Thyroid gland (tissue), 4 donors: ENCODE measurements at regions not wholly inside any gene's neighbourhood (a gene's known extent, or its start where the extent isn't known, plus 50 kb on each side); places are given as distances from the start of the nearest gene placed in this dataset.
A peak's percentile ranks its signal among the peaks of the same experiment; 100 is the strongest.

Source experiments
- DNase-seq, 2 donors: peaks; one replicate each; pipeline ENCODE4 v3.0.0-alpha.2; 2019
- H3K27ac ChIP-seq, 3 donors: fragments of 200-600 bp; sonication (generic); 1 replicate in 2 of 3; 2 replicates in 1 of 3; pipeline ENCODE4 v1.5.1; 2016 to 2019; ENCODE audit warnings: mild to moderate bottlenecking in 1 of 3, moderate library complexity in 1 of 3
- H3K27me3 ChIP-seq: fragments of 200-600 bp; sonication (generic); one replicate; pipeline ENCODE4 v1.5.1; 2019
- H3K36me3 ChIP-seq, 2 donors: fragments of 200-600 bp; sonication (generic); one replicate each; pipeline ENCODE4 v1.5.1; 2016 to 2019
- H3K4me1 ChIP-seq, 2 donors: fragments of 200-600 bp; sonication (generic); one replicate each; pipeline ENCODE4 v1.5.1; 2017 to 2019
- H3K4me3 ChIP-seq, 3 donors: fragments of 200-600 bp; sonication (generic); replicated peaks in 1 of 3; 1 replicate in 2 of 3; 2 replicates in 1 of 3; pipeline ENCODE4 v1.5.1; 2016; ENCODE audit warnings: mild to moderate bottlenecking in 1 of 3
- H3K9me3 ChIP-seq: fragments of 200-600 bp; sonication (generic); one replicate; pipeline ENCODE4 v1.5.1; 2017
- POLR2A ChIP-seq, 2 donors: fragments of 450-650 bp; IDR thresholded peaks; one replicate each; pipeline ENCODE4 v1.6.1; 2017; ENCODE audit warnings: antibody characterized with exemption in 2 of 2, mild to moderate bottlenecking in 2 of 2, moderate library complexity in 1 of 2
- WGBS, 2 donors: methylation state at CpG; one replicate each; pipeline ENCODE4 v1.1.5; 2017; 5-methylcytosine and 5-hydroxymethylcytosine counted together
- intact Hi-C: fragments of 100-400 bp; cut with DNase I; formaldehyde crosslinking; loops from one replicate; pipeline ENCODE4 v1.15.1; 2023
- TF ChIP-seq, protein P1 (sequence below), 6 experiments: fragments of 200-600 bp in 3 of 6; fragments of 450-650 bp in 3 of 6; sonication (generic) in 3 of 6; IDR thresholded peaks; one replicate each; pipeline ENCODE4 v1.5.1; 2016 to 2019; ENCODE audit warnings: antibody characterized with exemption in 6 of 6, mild to moderate bottlenecking in 2 of 6, inconsistent platforms in 1 of 6, moderate library complexity in 1 of 6

DNA sequence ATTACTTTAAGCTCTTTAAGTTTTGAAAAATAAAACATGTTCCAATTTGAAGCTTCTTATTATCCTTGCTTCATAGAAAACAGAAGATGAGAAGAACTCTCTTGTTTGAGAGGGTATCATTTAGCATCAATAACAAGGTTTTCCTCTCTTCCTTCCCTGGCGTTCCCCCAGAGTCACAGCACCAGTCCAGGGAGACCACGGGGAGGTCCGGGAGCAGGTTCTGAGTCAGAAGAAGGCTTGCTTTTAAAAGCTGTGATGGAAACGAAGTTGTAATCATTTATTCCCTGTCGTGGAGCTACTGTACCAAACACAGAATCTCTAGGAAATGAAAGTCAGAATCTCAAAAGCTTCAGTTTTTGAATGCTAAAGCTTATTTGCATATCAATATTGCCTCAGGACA is 174.0 kb upstream of the LSM14A start:
- WGBS, 2 donors, result 34 to 40% methylated on average over 5 of the region's 5 CpGs
- TF ChIP-seq, protein P1, sequence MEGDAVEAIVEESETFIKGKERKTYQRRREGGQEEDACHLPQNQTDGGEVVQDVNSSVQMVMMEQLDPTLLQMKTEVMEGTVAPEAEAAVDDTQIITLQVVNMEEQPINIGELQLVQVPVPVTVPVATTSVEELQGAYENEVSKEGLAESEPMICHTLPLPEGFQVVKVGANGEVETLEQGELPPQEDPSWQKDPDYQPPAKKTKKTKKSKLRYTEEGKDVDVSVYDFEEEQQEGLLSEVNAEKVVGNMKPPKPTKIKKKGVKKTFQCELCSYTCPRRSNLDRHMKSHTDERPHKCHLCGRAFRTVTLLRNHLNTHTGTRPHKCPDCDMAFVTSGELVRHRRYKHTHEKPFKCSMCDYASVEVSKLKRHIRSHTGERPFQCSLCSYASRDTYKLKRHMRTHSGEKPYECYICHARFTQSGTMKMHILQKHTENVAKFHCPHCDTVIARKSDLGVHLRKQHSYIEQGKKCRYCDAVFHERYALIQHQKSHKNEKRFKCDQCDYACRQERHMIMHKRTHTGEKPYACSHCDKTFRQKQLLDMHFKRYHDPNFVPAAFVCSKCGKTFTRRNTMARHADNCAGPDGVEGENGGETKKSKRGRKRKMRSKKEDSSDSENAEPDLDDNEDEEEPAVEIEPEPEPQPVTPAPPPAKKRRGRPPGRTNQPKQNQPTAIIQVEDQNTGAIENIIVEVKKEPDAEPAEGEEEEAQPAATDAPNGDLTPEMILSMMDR (IDR thresholded peaks at IDR 0.05), result no peak
- no peak for TF ChIP-seq POLR2A (IDR thresholded peaks at IDR 0.05)

DNA sequence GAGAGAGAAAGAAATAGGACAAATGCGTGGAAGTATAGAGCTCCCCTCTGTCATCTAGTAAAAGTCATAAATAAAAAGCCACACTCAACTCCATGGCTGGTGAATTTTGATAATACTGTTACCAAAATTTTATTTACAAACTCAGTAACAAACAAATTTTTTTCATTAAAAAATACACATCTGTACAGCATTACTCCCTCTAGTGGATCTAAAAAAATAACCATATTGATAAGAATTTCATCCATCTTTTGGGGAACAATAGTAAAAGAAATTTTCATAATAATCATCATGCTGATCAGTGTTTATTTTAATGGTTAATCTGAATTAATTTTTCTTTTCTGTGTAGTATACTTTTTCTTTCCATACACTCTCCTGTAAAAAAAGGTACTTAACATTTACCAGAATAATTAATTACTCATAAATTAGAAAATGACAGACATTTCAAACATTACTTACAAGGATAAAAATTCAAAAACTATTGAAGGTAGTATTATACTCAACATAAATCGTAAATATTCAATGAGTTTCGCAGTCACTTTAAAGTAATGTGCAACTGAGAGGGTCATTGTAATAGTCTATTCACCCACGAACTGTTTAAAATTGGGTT is 173.5 kb upstream of the LSM14A start:
- 73 to 77% methylated on average over 4 of the region's 4 CpGs for WGBS, 2 donors
- Histone ChIP-seq H3K27ac (no peak overlapping the region), H3K9me3 (no peaks in the 10 kb centered on the region), H3K4me1 (no peaks in the 10 kb centered on the region), H3K4me3 (no peak overlapping the region), H3K27me3 (no peaks in the 10 kb centered on the region), H3K36me3 (no peaks in the 10 kb centered on the region)
- TF ChIP-seq, protein P1 (IDR thresholded peaks at IDR 0.05), result peak in 3 of 6 experiments; percentile 35 to 49 (median 48)
- no peak for TF ChIP-seq POLR2A (IDR thresholded peaks at IDR 0.05)
- DNase-seq, result no peak
- intact Hi-C loops, result loop anchor here (5.0 kb wide), 1 partner anchor 222 kb away; no protein-coding TSS in a partner anchor

More for the DNA sequence above, 174.0 kb upstream of the LSM14A start:
- Histone ChIP-seq H3K4me3 (no peak overlapping the region), H3K9me3 (no peaks in the 10 kb centered on the region), H3K27me3 (no peaks in the 10 kb centered on the region), H3K27ac (no peak overlapping the region), H3K36me3 (no peaks in the 10 kb centered on the region), H3K4me1 (no peaks in the 10 kb centered on the region)
- intact Hi-C loops, result loop anchor here (5.0 kb wide), 1 partner anchor 221 kb away; no protein-coding TSS in a partner anchor
- no peak for DNase-seq

DNA sequence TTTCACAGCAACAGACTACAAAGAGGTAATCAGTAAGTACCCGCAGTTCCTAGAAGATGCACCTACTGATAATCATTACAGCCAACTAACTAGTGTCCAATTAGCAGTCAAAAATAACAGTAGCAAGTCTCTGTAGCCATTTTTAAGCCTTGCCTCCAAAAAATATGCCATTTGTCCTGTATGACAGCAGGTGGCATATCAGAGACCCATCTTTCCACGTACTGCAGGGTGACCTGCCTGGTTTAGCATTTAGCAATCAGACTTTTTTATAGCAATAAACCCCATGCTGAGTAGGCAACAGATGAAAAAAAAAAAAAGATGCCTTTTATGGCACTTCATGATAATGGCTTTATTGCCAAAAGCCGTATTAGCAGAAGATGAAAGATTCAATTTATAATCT is 155.3 kb upstream of the LSM14A start:
- 62 to 69% methylated on average over 3 of the region's 3 CpGs for WGBS, 2 donors
- DNase-seq, result no peak
- Histone ChIP-seq H3K4me3 (no peak overlapping the region), H3K9me3 (no peaks in the 10 kb centered on the region), H3K27ac (no peak overlapping the region), H3K4me1 (no peaks in the 10 kb centered on the region), H3K27me3 (no peaks in the 10 kb centered on the region), H3K36me3 (no peaks in the 10 kb centered on the region)
- intact Hi-C loops, result no loop called here
- TF ChIP-seq, protein P1 (IDR thresholded peaks at IDR 0.05), result no peak
- TF ChIP-seq POLR2A (IDR thresholded peaks at IDR 0.05), result no peak

DNA sequence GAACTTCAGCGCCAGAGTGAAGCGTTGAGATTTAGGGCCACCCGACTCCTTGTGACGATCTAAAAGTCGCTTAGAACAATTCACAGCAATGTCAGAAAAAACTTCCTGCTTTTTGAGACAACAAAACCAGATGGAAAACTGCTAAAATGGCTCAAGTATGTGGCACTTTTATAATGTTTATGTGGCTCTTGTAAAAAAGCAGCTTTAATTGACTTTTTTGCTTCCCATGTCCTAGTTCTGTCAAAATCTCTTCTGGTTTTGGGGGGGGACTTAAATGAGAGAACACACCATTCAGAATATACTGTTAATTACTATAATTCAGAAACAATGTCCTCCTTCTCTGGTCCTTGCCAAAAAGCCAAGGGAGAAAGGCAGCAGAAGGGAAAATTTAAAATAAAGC is 154.7 kb upstream of the LSM14A start:
- intact Hi-C loops, result no loop called here
- DNase-seq, result no peak
- H3K27me3 ChIP-seq, result no peaks in the 10 kb centered on the region
- H3K27ac ChIP-seq, result no peak overlapping the region
- no peak for TF ChIP-seq POLR2A (IDR thresholded peaks at IDR 0.05)
- H3K36me3 ChIP-seq, result no peaks in the 10 kb centered on the region
- WGBS, 2 donors, result 38 to 41% methylated on average over 5 of the region's 5 CpGs
- no peaks in the 10 kb centered on the region for H3K9me3 ChIP-seq
- H3K4me3 ChIP-seq, result no peak overlapping the region
- no peaks in the 10 kb centered on the region for H3K4me1 ChIP-seq

DNA sequence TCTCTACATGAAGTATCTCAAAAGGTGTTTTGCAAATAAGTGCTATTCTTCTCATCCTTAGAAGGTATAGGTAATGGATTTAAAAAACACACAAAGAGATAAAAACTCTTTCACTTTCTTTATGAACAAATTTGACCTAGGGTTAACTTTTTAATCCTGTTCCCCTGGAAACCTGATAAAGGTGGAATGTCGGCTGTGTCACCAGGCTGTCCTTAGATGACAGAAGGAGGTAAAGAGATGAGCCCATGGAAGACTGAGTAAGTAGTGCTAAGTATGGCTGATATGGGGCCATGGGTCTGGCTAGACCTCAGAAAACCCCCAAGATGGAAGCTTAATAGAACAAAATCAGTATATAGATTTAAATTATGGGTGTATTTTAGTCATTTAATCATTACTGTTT is 153.8 kb upstream of the LSM14A start:
- H3K27ac ChIP-seq, result no peak overlapping the region
- intact Hi-C loops, result no loop called here
- no peak overlapping the region for H3K4me3 ChIP-seq
- no peaks in the 10 kb centered on the region for H3K4me1 ChIP-seq
- no peaks in the 10 kb centered on the region for H3K9me3 ChIP-seq
- TF ChIP-seq POLR2A (IDR thresholded peaks at IDR 0.05), result no peak
- TF ChIP-seq, protein P1 (IDR thresholded peaks at IDR 0.05), result no peak
- H3K27me3 ChIP-seq, result no peaks in the 10 kb centered on the region
- H3K36me3 ChIP-seq, result no peaks in the 10 kb centered on the region
- WGBS, 2 donors, result 51 to 61% methylated on average over 1 of the region's 1 CpG
- no peak for DNase-seq
